PC-9 (cell line): ENCODE measurements at regions not wholly inside any gene's neighbourhood (a gene's known extent, or its start where the extent isn't known, plus 50 kb on each side); places are given as distances from the start of the nearest gene placed in this dataset.

ENCODE experiments used
- BruUV-seq: library from RNA; stranded (reverse); fragments of 400-500 nt; replicated peaks from 2 replicates; lab custom pipeline; 2021; lab: Mats Ljungman, UMichigan
- CTCF ChIA-PET: fragments of 300-600 bp; sonication (Branson Sonifier 250); formaldehyde crosslinking; loops from one replicate; lab custom pipeline; 2022; ENCODE audit warnings: antibody characterized with exemption; lab: Charles Lee
- POLR2A ChIA-PET: fragments of 300-600 bp; sonication (Branson Sonifier 250); formaldehyde crosslinking; loops from one replicate; lab custom pipeline; 2022; ENCODE audit warnings: antibody characterized with exemption; ENCODE audit not compliant: unreplicated experiment; lab: Charles Lee
- DNase-seq, 2 experiments: peaks; one replicate each; pipeline versions ENCODE4 v3.0.0 to v3.0.0-alpha.2; 2015 to 2022; ENCODE audit warnings: mixed read lengths in 1 of 2
- H2AFZ ChIP-seq: fragments of 200-600 bp; sonication (generic); 2 replicates; pipeline ENCODE4 v1.8.1; 2017; ENCODE audit warnings: antibody characterized with exemption
- H3F3A ChIP-seq: fragments of 200-600 bp; sonication (generic); 2 replicates; pipeline ENCODE4 v1.8.1; 2017; ENCODE audit warnings: antibody characterized with exemption, mild to moderate bottlenecking, low read depth; ENCODE audit not compliant: insufficient read depth
- H3K27ac ChIP-seq: fragments of 200-600 bp; sonication (generic); 2 replicates; pipeline ENCODE4 v1.6.1; 2016; ENCODE audit warnings: mixed run types
- H3K27me3 ChIP-seq: fragments of 200-600 bp; sonication (generic); 2 replicates; pipeline ENCODE4 v1.6.1; 2016; ENCODE audit warnings: low read depth, mixed run types; ENCODE audit not compliant: insufficient read depth
- H3K36me3 ChIP-seq: fragments of 200-600 bp; sonication (generic); 2 replicates; pipeline ENCODE4 v1.6.1; 2016; ENCODE audit warnings: low read depth, mixed run types
- H3K4me1 ChIP-seq: fragments of 200-600 bp; sonication (generic); replicated peaks from 2 replicates; pipeline ENCODE4 v1.6.1; 2016; ENCODE audit warnings: mixed run types; ENCODE audit not compliant: insufficient read depth
- H3K4me2 ChIP-seq: fragments of 200-600 bp; sonication (generic); 2 replicates; pipeline ENCODE4 v1.6.1; 2017; ENCODE audit warnings: mixed run types
- H3K4me3 ChIP-seq: fragments of 200-600 bp; sonication (generic); 2 replicates; pipeline ENCODE4 v1.6.1; 2016; ENCODE audit warnings: mixed run types
- H3K79me2 ChIP-seq: fragments of 200-600 bp; sonication (generic); 2 replicates; pipeline ENCODE4 v1.6.1; 2017; ENCODE audit warnings: low read depth, mixed run types
- H3K9me2 ChIP-seq: fragments of 200-600 bp; sonication (generic); 2 replicates; pipeline ENCODE4 v1.8.1; 2017; ENCODE audit warnings: mild to moderate bottlenecking; ENCODE audit not compliant: insufficient read depth
- H3K9me3 ChIP-seq: fragments of 200-600 bp; sonication (generic); 2 replicates; pipeline ENCODE4 v1.8.1; 2016; ENCODE audit warnings: low read depth; ENCODE audit not compliant: insufficient read depth
- H4K20me1 ChIP-seq: fragments of 200-600 bp; sonication (generic); 2 replicates; pipeline ENCODE4 v1.8.1; 2017; ENCODE audit not compliant: insufficient read depth
- EZH2 ChIP-seq: fragments of 200-600 bp; sonication (generic); IDR thresholded peaks from 2 replicates; pipeline ENCODE4 v1.8.0; 2017; ENCODE audit warnings: antibody characterized with exemption, low read depth
- intact Hi-C: fragments of 100-400 bp; cut with micrococcal nuclease; formaldehyde crosslinking; loops from one replicate; pipeline ENCODE4 v1.10.0; 2022; ENCODE audit not compliant: unreplicated experiment
- TF ChIP-seq, protein P1 (sequence below): fragments of 200-600 bp; sonication (generic); conservative IDR thresholded peaks from 2 replicates; pipeline ENCODE4 v1.6.1; 2017; ENCODE audit warnings: mixed run types, antibody characterized with exemption, mild to moderate bottlenecking, moderate library complexity

DNA sequence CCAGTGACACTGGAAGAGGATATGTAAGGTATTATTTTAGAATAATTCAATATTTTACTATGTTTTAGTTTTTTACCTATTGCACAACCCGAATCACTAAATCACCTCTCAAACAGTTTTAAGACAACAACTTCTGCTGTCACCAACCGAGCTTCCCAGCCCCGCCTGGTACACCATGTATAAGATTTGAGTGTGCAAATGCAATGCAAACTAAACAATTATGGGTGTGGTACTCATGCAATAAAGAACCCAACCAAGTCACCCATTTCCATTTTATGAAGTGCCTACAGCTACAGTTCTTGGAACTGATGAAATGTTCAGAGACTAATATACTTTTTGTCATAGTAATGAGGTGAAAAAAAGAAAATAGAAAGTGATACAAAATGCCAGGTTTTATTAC is 256.2 kb downstream of the TAFA4 start:
- Histone ChIP-seq H3K4me3 (no peak overlapping the region), H3K27me3 (peaks cover 3% of the 10 kb centered on the region; the same call in 1 of the 2 replicates), H3K4me1 (no peaks in the 10 kb centered on the region), H3K9me3 (no peaks in the 10 kb centered on the region), H3F3A (no peaks in the 10 kb centered on the region), H3K79me2 (no peaks in the 10 kb centered on the region), H3K4me2 (no peak overlapping the region), H3K9me2 (no peaks in the 10 kb centered on the region), H3K36me3 (no peaks in the 10 kb centered on the region), H2AFZ (no peak overlapping the region), H4K20me1 (no peaks in the 10 kb centered on the region), H3K27ac (no peak overlapping the region)
- no peak for DNase-seq
- POLR2A ChIA-PET: no interaction called here
- intact Hi-C loops: no loop called here
- no peak for TF ChIP-seq EZH2
- TF ChIP-seq, protein P1, sequence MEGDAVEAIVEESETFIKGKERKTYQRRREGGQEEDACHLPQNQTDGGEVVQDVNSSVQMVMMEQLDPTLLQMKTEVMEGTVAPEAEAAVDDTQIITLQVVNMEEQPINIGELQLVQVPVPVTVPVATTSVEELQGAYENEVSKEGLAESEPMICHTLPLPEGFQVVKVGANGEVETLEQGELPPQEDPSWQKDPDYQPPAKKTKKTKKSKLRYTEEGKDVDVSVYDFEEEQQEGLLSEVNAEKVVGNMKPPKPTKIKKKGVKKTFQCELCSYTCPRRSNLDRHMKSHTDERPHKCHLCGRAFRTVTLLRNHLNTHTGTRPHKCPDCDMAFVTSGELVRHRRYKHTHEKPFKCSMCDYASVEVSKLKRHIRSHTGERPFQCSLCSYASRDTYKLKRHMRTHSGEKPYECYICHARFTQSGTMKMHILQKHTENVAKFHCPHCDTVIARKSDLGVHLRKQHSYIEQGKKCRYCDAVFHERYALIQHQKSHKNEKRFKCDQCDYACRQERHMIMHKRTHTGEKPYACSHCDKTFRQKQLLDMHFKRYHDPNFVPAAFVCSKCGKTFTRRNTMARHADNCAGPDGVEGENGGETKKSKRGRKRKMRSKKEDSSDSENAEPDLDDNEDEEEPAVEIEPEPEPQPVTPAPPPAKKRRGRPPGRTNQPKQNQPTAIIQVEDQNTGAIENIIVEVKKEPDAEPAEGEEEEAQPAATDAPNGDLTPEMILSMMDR: no peak
- CTCF ChIA-PET: no interaction called here
- BruUV-seq: no TSS peak

GRCh38 chr3:68667346-68667745 is 265.0 kb downstream of the TAFA4 start:
- Histone ChIP-seq H3K9me3 (no peaks in the 10 kb centered on the region), H3K27ac (no peak overlapping the region), H4K20me1 (no peaks in the 10 kb centered on the region), H3K36me3 (no peaks in the 10 kb centered on the region), H3K79me2 (no peaks in the 10 kb centered on the region), H3K4me3 (no peak overlapping the region), H3K9me2 (no peaks in the 10 kb centered on the region), H3K27me3 (peaks cover 7% of the 10 kb centered on the region; the same call in 1 of the 2 replicates), H3F3A (no peaks in the 10 kb centered on the region), H2AFZ (no peak overlapping the region), H3K4me1 (no peaks in the 10 kb centered on the region), H3K4me2 (no peak overlapping the region)
- intact Hi-C loops: no loop called here
- ChIA-PET CTCF (no interaction called here), POLR2A (no interaction called here)
- TF ChIP-seq EZH2: no peak
- TF ChIP-seq, protein P1: no peak
- BruUV-seq: no TSS peak
- DNase-seq: no peak

GRCh38 chr3:68666429-68667136 is 265.8 kb downstream of the TAFA4 start:
- Histone ChIP-seq H3K79me2 (no peaks in the 10 kb centered on the region), H3K4me1 (no peaks in the 10 kb centered on the region), H4K20me1 (no peaks in the 10 kb centered on the region), H3K4me3 (no peak overlapping the region), H3K27me3 (peaks cover 7% of the 10 kb centered on the region; the same call in 1 of the 2 replicates), H3K4me2 (no peak overlapping the region), H2AFZ (no peak overlapping the region), H3F3A (no peaks in the 10 kb centered on the region), H3K36me3 (no peaks in the 10 kb centered on the region), H3K27ac (no peak overlapping the region), H3K9me3 (no peaks in the 10 kb centered on the region), H3K9me2 (no peaks in the 10 kb centered on the region)
- ChIA-PET POLR2A (no interaction called here), CTCF (no interaction called here)
- TF ChIP-seq, protein P1: no peak
- no peak for TF ChIP-seq EZH2
- intact Hi-C loops: no loop called here
- DNase-seq: no peak
- BruUV-seq: no TSS peak
